SK-N-MC (cell line): ENCODE measurements at regions not wholly inside any gene's neighbourhood (a gene's known extent, or its start where the extent isn't known, plus 50 kb on each side); places are given as distances from the start of the nearest gene placed in this dataset.

Experiments used
- EZH2 ChIP-seq: fragments of 200-600 bp; sonication (generic); IDR thresholded peaks from one replicate; pipeline ENCODE4 v1.6.1; 2017; ENCODE audit warnings: antibody characterized with exemption
- FOXP2 ChIP-seq: optimal IDR thresholded peaks from 2 replicates; pipeline ENCODE3; 2011; ENCODE audit warnings: mild to moderate bottlenecking, moderate library complexity; ENCODE audit not compliant: insufficient read depth; ENCODE audit errors: extremely low read length, control extremely low read depth
- POLR2AphosphoS5 ChIP-seq: IDR thresholded peaks from 2 replicates; pipeline ENCODE4 v1.6.1; 2012; ENCODE audit warnings: mild to moderate bottlenecking, low read depth, low read length, borderline replicate concordance

DNA sequence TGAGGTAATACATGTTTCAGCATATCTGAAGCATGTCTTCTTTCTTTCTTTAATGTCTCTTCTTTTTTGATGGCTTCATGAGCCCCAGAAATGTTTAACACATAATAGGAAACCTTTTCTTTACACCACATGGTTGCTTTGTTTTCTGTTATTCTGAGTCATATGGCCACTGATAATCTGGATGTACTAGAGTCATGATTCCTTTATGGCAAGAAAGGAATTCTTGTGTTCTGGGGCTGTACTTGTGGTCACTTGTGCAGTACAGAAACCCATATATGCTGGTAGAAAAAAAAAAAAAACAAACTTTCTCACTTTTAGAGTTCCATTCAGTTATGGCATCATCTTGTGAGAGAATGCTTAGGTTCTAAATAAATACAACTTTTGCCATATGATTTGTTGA, 1669.3 kb upstream of the CDH9 start:
- TF ChIP-seq POLR2AphosphoS5 (no peak), EZH2 (no peak), FOXP2 (no peak)
